Astrocyte of the cerebellum (primary cell): ENCODE measurements at regions not wholly inside any gene's neighbourhood (a gene's known extent, or its start where the extent isn't known, plus 50 kb on each side); places are given as distances from the start of the nearest gene placed in this dataset.

Source experiments
- DNase-seq: peaks from one replicate; pipeline ENCODE4 v3.0.0-alpha.2; 2011; ENCODE audit warnings: low read depth
- H3K4me3 ChIP-seq: 2 replicates; pipeline ENCODE4 v1.5.1; 2011; ENCODE audit warnings: mild to moderate bottlenecking, low read depth, low read length, moderate library complexity
- in situ Hi-C: cut with HindIII; loops from 2 replicates; pipeline ENCODE4 v1.10.0; 2017; ENCODE audit warnings: low sequenced_read_pairs
- TF ChIP-seq, protein P1 (sequence below): IDR thresholded peaks from 2 replicates; pipeline ENCODE4 v1.5.1; 2012; ENCODE audit warnings: low read length, low read depth, moderate library complexity, mild to moderate bottlenecking; ENCODE audit errors: missing control alignments

DNA sequence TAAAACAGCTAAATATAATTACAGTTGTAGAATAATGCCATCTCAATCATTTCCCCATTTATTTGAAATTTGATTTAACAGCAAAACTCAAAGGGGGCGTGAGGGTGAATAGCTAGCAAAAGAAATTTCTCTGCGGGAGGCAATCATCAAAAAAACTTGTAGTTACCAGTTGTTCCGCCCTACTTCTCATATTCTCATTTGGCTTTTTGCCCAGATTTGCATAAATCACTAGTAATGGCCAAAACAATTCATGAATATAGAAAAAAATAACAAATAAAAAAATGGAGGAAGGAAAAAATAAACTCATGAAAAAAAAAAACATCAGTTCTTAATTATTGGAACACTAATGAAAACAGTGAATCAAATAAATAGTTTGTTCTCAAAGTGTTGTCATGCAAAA, 722.6 kb upstream of the KIF2B start:
- TF ChIP-seq, protein P1, sequence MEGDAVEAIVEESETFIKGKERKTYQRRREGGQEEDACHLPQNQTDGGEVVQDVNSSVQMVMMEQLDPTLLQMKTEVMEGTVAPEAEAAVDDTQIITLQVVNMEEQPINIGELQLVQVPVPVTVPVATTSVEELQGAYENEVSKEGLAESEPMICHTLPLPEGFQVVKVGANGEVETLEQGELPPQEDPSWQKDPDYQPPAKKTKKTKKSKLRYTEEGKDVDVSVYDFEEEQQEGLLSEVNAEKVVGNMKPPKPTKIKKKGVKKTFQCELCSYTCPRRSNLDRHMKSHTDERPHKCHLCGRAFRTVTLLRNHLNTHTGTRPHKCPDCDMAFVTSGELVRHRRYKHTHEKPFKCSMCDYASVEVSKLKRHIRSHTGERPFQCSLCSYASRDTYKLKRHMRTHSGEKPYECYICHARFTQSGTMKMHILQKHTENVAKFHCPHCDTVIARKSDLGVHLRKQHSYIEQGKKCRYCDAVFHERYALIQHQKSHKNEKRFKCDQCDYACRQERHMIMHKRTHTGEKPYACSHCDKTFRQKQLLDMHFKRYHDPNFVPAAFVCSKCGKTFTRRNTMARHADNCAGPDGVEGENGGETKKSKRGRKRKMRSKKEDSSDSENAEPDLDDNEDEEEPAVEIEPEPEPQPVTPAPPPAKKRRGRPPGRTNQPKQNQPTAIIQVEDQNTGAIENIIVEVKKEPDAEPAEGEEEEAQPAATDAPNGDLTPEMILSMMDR: no peak
- in situ Hi-C loops: no loop called here
- no peak overlapping the region for H3K4me3 ChIP-seq
- no peak for DNase-seq

DNA sequence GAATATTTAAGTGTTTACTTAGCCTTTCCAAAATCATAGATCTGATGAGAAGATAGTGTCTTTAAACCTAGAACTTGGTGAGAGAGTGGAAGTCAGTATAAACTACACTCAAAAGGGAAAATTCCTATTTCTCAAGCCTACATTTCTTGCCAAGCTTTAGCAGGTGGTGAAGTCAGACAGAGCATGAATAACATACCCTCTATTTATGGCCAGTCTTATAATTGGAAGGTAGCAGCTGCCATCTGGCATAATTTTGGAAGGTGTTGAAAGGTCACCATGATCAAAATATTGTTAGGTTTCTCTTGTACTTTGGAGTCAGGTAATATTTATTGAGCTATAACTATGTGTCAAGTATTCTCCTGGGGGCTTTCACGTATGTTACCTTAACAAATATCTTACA, 729.3 kb upstream of the KIF2B start:
- no peak overlapping the region for H3K4me3 ChIP-seq
- TF ChIP-seq, protein P1: no peak
- in situ Hi-C loops: no loop called here
- DNase-seq: no peak

DNA sequence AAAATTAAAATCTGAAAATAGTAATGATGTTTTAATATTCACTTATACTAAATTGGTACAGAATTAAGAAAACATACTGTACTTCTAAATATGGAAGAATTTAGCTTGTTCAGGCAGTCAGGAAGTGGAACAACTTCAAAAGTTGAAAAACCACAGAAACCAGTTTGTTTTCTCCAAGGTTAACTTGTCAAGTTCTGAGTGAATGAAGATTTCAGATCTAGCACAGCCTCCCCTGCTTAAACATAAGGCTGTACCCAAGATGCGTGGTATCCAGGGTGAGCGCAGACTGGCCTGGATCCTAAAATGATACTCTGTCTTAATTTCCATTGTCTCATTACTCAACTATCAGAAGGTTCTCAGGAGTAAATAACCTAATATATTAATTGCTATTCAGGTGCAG, 730.7 kb upstream of the KIF2B start:
- in situ Hi-C loops: no loop called here
- no peak for DNase-seq
- TF ChIP-seq, protein P1: no peak
- no peak overlapping the region for H3K4me3 ChIP-seq

DNA sequence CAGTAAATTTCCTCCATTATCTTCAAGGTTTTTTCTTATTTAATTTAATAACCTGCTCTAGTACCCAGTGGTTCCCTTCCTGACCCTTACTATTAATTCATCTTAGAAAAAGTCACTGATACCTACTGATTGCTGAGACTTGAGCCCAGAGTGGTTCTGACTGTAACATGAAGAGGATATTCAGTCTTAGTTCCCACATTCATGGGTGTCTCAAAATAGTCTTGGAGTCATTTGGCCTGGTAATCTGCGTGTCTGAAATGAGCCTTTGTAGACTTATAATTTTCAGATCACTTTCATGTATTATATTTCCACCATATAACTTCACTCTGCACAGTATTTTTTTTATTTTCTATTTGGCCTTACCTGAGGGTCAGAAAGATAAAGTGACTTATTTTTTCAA, 732.0 kb upstream of the KIF2B start:
- no peak overlapping the region for H3K4me3 ChIP-seq
- in situ Hi-C loops: no loop called here
- DNase-seq: no peak
- TF ChIP-seq, protein P1: no peak

DNA sequence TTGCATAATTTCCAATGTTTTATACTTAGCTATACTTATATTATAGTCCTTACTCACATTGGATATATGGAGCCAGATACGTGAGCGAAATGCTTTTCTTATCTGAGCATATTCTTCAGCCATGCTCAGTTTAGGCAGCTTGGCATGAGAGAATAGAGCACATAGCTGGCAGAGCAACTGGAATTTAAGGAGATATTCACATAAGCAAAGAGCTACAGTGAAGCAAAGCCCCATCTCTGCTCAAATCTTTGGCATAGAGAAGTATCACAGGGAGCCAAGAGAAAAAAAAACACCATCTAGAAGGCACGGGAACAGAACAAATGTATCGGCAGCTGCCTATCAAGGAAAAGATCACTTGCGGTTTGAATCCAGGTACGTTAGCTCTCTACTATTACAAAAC, 734.2 kb upstream of the KIF2B start:
- no peak overlapping the region for H3K4me3 ChIP-seq
- in situ Hi-C loops: no loop called here

DNA sequence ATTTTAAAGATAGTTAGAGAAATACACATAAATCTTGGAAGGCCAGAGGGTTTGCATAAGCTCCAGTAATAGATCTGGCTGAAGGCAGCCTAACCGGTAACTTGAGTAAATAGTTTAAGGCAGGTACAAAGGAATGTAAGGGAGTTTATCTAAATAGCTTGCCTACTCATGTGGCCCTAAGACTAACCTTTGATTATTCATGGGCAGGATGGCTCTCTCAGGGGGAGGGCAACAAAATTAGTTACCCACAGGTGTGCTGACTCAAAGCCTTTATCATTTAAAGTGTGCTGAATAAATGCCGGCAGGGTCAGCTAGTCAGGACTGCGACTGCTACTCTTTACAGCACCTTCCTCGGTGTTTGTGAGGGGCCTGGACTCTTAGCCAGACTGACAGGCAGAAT, 761.3 kb upstream of the KIF2B start:
- H3K4me3 ChIP-seq: no peak overlapping the region
- TF ChIP-seq, protein P1: no peak
- DNase-seq: no peak
- in situ Hi-C loops: no loop called here

More for the DNA sequence above, 734.2 kb upstream of the KIF2B start:
- no peak for DNase-seq
- TF ChIP-seq, protein P1: no peak

DNA sequence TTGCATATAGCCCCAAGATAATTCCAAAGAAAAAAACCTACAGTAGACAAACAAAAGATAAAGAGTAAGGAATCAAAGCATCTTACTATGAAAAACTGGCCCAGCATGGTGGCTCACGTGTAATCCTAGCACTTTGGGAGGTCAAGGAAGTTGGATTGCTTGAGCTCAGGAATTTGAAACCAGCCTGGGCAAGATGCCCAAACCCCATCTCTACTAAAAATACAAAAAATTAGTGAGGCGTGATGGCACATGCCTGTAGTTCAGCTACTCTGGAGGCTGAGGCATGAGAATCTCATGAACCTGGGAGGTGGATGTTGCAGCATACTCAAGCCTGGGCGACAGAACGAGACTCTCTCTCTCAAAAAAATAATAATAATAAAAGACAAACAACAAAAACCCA, 764.7 kb upstream of the KIF2B start:
- TF ChIP-seq, protein P1: no peak
- in situ Hi-C loops: no loop called here
- DNase-seq: peak; percentile 6
- H3K4me3 ChIP-seq: no peak overlapping the region
